GM12878 (cell line): ENCODE measurements at regions not wholly inside any gene's neighbourhood (a gene's known extent, or its start where the extent isn't known, plus 50 kb on each side); places are given as distances from the start of the nearest gene placed in this dataset.

ENCODE experiments used
- ATAC-seq: fragments of 200-7000 bp; cut with Tn5 transposase; 3 replicates; pipeline ENCODE4 v1.9.1; 2020; ENCODE audit warnings: mild to moderate bottlenecking, moderate library complexity
- BruUV-seq: library from RNA; stranded (reverse); fragments of 400-500 nt; replicated peaks from 2 replicates; lab custom pipeline; 2021; lab: Mats Ljungman, UMichigan
- CTCF ChIA-PET: fragments of 300-600 bp; sonication (Branson Sonifier 250); formaldehyde crosslinking; extraction: SDS; loops from one replicate; lab custom pipeline; 2021; ENCODE audit warnings: inconsistent platforms; lab: Yijun Ruan, JAX
- POLR2A ChIA-PET: fragments of 350-600 bp; formaldehyde crosslinking; extraction: SDS; loops from one replicate; lab custom pipeline; 2021; ENCODE audit warnings: inconsistent platforms; lab: Charles Lee
- RAD21 ChIA-PET: fragments of 300-600 bp; sonication (Branson Sonifier 250); formaldehyde crosslinking; loops from one replicate; lab custom pipeline; 2023; ENCODE audit warnings: antibody characterized with exemption; ENCODE audit not compliant: unreplicated experiment; lab: Charles Lee
- SMC1A ChIA-PET: fragments of 300-600 bp; sonication (Branson Sonifier 250); formaldehyde crosslinking; loops from one replicate; lab custom pipeline; 2023; ENCODE audit not compliant: unreplicated experiment, uncharacterized antibody; lab: Charles Lee
- DNase-seq: peaks from one replicate; pipeline ENCODE4 v3.0.0-alpha.2; 2011; ENCODE audit warnings: low read depth, low spot score
- FAIRE-seq: peaks from 3 replicates; lab custom pipeline; 2011; peaks lifted over from hg19 to GRCh38; lab: Jason Lieb, UNC
- H2AFZ ChIP-seq: 2 replicates; pipeline ENCODE4 v1.6.0; 2011; ENCODE audit warnings: low read depth, low read length, control low read depth; ENCODE audit not compliant: control insufficient read depth
- H3K27ac ChIP-seq: 2 replicates; pipeline ENCODE4 v1.5.1; 2011; ENCODE audit warnings: control low read depth; ENCODE audit not compliant: control insufficient read depth, insufficient read depth
- H3K27me3 ChIP-seq, 2 experiments: replicated peaks in 1 of 2; 2 replicates each; pipeline versions ENCODE4 v1.6.0 to v1.6.1; 2011; ENCODE audit warnings: low read length in 1 of 2; ENCODE audit not compliant: control insufficient read depth in 2 of 2, insufficient read depth in 2 of 2
- H3K36me3 ChIP-seq, 2 experiments: 2 replicates each; pipeline ENCODE4 v1.5.1; 2011; ENCODE audit warnings: low read length in 1 of 2; ENCODE audit not compliant: control insufficient read depth in 2 of 2, insufficient read depth in 2 of 2
- H3K4me1 ChIP-seq: 2 replicates; pipeline ENCODE4 v1.6.1; 2011; ENCODE audit warnings: mild to moderate bottlenecking, low read length, moderate library complexity, mixed read lengths; ENCODE audit not compliant: control insufficient read depth, insufficient read depth
- H3K4me2 ChIP-seq: 2 replicates; pipeline ENCODE4 v1.6.0; 2011; ENCODE audit warnings: control low read depth; ENCODE audit not compliant: control insufficient read depth, insufficient read depth
- H3K4me3 ChIP-seq: fragments of 200-600 bp; sonication (generic); 2 replicates; pipeline ENCODE4 v1.5.1; 2016
- H3K79me2 ChIP-seq: 2 replicates; pipeline ENCODE4 v1.6.0; 2011; ENCODE audit warnings: low read length; ENCODE audit not compliant: control insufficient read depth, insufficient read depth
- H3K9ac ChIP-seq: 2 replicates; pipeline ENCODE4 v1.8.0; 2011; ENCODE audit warnings: low read length, control low read depth, mixed read lengths; ENCODE audit not compliant: control insufficient read depth, insufficient read depth
- H3K9me3 ChIP-seq: replicated peaks from 3 replicates; pipeline ENCODE4 v1.5.1; 2011; ENCODE audit warnings: mild to moderate bottlenecking, low read length; ENCODE audit not compliant: control insufficient read depth, insufficient read depth
- H4K20me1 ChIP-seq: 2 replicates; pipeline ENCODE4 v1.6.0; 2011; ENCODE audit not compliant: control insufficient read depth, insufficient read depth
- CHD1 ChIP-seq: IDR thresholded peaks from 2 replicates; pipeline ENCODE4 v1.6.1; 2012; ENCODE audit warnings: low read depth, low read length, improper control_type of control experiment
- ESRRA ChIP-seq: IDR thresholded peaks from 2 replicates; pipeline ENCODE4 v1.6.1; 2012; ENCODE audit warnings: mild to moderate bottlenecking, low read length, improper control_type of control experiment
- GATAD2B ChIP-seq: fragments of 450-650 bp; conservative IDR thresholded peaks from 2 replicates; pipeline ENCODE4 v1.6.1; 2017; ENCODE audit warnings: low read depth, mild to moderate bottlenecking, moderate library complexity
- IRF4 ChIP-seq: IDR thresholded peaks from 2 replicates; pipeline ENCODE4 v1.6.1; 2011; ENCODE audit warnings: low read depth, low read length
- MYB ChIP-seq: fragments of 150-350 bp; IDR thresholded peaks from 2 replicates; pipeline ENCODE4 v1.6.1; 2014; ENCODE audit warnings: mild to moderate bottlenecking, low read depth, low read length, borderline replicate concordance
- NR2C1 ChIP-seq: fragments of 450-650 bp; IDR thresholded peaks from 2 replicates; pipeline ENCODE4 v1.6.1; 2017; ENCODE audit warnings: antibody characterized with exemption, mild to moderate bottlenecking, moderate library complexity
- PML ChIP-seq: IDR thresholded peaks from 2 replicates; pipeline ENCODE4 v1.6.1; 2012; ENCODE audit warnings: low read length, inconsistent platforms
- POU2F2 ChIP-seq: IDR thresholded peaks from 3 replicates; pipeline ENCODE4 v1.6.1; 2011; ENCODE audit warnings: low read depth, mild to moderate bottlenecking, low read length, borderline replicate concordance
- RB1 ChIP-seq: fragments of 450-650 bp; formaldehyde crosslinking; IDR thresholded peaks from 2 replicates; pipeline ENCODE4 v1.6.1; 2017; ENCODE audit warnings: mild to moderate bottlenecking, borderline replicate concordance
- RFX5 ChIP-seq: IDR thresholded peaks from 2 replicates; pipeline ENCODE4 v1.6.1; 2011; ENCODE audit warnings: low read depth, low read length, improper control_type of control experiment
- RUNX3 ChIP-seq: IDR thresholded peaks from 2 replicates; pipeline ENCODE4 v1.6.1; 2012; ENCODE audit warnings: low read length, inconsistent platforms
- SIN3A ChIP-seq: IDR thresholded peaks from 2 replicates; pipeline ENCODE4 v1.6.1; 2012; ENCODE audit warnings: low read depth, low read length, improper control_type of control experiment
- SMAD1 ChIP-seq: fragments of 450-650 bp; IDR thresholded peaks from 2 replicates; pipeline ENCODE4 v1.6.1; 2018; ENCODE audit warnings: mild to moderate bottlenecking, low read depth; ENCODE audit not compliant: partially characterized antibody
- SMARCA5 ChIP-seq: fragments of 450-650 bp; IDR thresholded peaks from 2 replicates; pipeline ENCODE4 v1.6.1; 2017; ENCODE audit warnings: mild to moderate bottlenecking
- SRF ChIP-seq, 2 experiments: IDR thresholded peaks; 2 replicates each; pipeline ENCODE4 v1.6.1; 2011; ENCODE audit warnings: low read depth in 2 of 2, low read length in 2 of 2, mild to moderate bottlenecking in 1 of 2, moderate library complexity in 1 of 2
- ZSCAN29 ChIP-seq: fragments of 450-650 bp; IDR thresholded peaks from 2 replicates; pipeline ENCODE4 v1.6.1; 2017; ENCODE audit warnings: mild to moderate bottlenecking, moderate library complexity
- WGBS: methylation state at CpG from one replicate; pipeline ENCODE4 v1.1.6; 2016; ENCODE audit warnings: low lambda C conversion rate; ENCODE audit not compliant: insufficient replicate concordance, insufficient coverage; ENCODE audit errors: missing lambda C conversion rate; 5-methylcytosine and 5-hydroxymethylcytosine counted together
- in situ Hi-C: fragments of 300-500 bp; cut with MboI; formaldehyde crosslinking; loops from 9 replicates; pipeline ENCODE4 v1.14.3; 2018; ENCODE audit warnings: mixed read lengths
- intact Hi-C: fragments of 100-400 bp; cut with micrococcal nuclease; formaldehyde crosslinking; loops from one replicate; pipeline ENCODE4 v1.14.2; 2022; ENCODE audit not compliant: unreplicated experiment
- TF ChIP-seq, protein P1 (sequence below): fragments of 150-350 bp; IDR thresholded peaks from 2 replicates; pipeline ENCODE4 v1.6.1; 2014; ENCODE audit warnings: mild to moderate bottlenecking, low read depth, low read length

DNA sequence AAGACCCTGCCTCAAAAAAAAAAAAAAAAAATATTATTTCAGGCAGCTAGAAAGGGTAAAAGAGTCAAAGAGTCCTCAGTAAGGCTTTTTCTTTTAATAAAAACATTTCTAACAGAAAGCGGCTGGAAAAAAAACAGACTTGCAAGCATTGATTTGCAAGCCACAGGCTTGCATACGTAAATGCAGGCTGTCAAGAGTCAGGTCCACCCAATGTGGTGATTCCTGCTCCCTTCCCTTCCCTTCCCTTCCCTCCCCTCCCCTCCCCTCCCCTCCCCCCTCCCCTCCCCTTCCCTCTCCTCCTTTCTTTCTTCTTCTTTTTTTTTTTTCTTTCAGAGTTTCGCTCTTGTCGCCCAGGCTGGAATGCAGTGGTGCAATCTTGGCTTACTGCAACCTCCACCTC is 74.4 kb upstream of the GULP1 start:
- Histone ChIP-seq H3K4me3 (no peak overlapping the region), H3K9me3 (no peaks in the 10 kb centered on the region), H3K4me2 (no peak overlapping the region), H2AFZ (no peak overlapping the region), H3K27ac (no peak overlapping the region), H4K20me1 (no peaks in the 10 kb centered on the region), H3K4me1 (no peaks in the 10 kb centered on the region), H3K36me3 (no peaks in the 10 kb centered on the region), H3K9ac (no peak overlapping the region), H3K79me2 (no peaks in the 10 kb centered on the region), H3K27me3 (no peaks in the 10 kb centered on the region)
- RAD21 ChIA-PET: no interaction called here
- intact Hi-C loops: no loop called here
- CTCF ChIA-PET: no interaction called here
- DNase-seq: no peak
- FAIRE-seq: no peak
- POLR2A ChIA-PET: no interaction called here
- WGBS: 61% methylated on average over 2 of the region's 4 CpGs
- no peak for TF ChIP-seq SRF (IDR thresholded peaks at IDR 0.05; ENCODE audit: low read depth in 2 of 2, low read length in 2 of 2)
- TF ChIP-seq RFX5: no peak
- no peak for TF ChIP-seq NR2C1
- TF ChIP-seq RB1: no peak
- no TSS peak for BruUV-seq
- SMC1A ChIA-PET: no interaction called here
- in situ Hi-C loops: no loop called here
- no peak for ATAC-seq

DNA sequence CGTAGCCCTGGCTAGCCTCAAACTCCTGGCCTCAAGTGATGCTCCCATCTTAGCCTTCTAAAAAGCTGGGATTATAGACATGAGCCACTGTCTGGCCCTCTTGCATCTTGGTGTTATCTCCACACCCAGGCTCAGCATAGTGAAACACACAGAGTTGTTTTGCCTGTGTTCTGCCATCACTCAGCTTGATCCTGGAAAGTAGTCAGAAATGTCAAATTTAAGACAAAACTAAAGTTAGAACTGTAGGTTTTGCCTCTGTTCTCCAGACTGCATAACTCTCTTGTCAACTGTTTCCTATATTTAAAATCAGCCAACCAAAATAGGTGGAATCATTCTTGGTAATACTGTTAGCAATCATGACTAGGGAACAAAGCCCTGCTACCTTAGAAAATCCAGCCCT is 72.1 kb upstream of the GULP1 start:
- ChIA-PET RAD21 (no interaction called here), SMC1A (no interaction called here)
- in situ Hi-C loops: no loop called here

More for the DNA sequence above, 72.1 kb upstream of the GULP1 start:
- Histone ChIP-seq H4K20me1 (no peaks in the 10 kb centered on the region), H3K36me3 (no peaks in the 10 kb centered on the region), H3K4me3 (no peak overlapping the region), H3K9ac (no peak overlapping the region), H3K4me1 (no peaks in the 10 kb centered on the region), H3K27ac (no peak overlapping the region), H3K9me3 (no peaks in the 10 kb centered on the region), H2AFZ (no peak overlapping the region), H3K79me2 (no peaks in the 10 kb centered on the region), H3K27me3 (no peaks in the 10 kb centered on the region), H3K4me2 (no peak overlapping the region)
- no TSS peak for BruUV-seq
- POLR2A ChIA-PET: interaction anchor here (0.7 kb wide), 1 partner anchor 1036 kb away, joined by 4 read pairs; no protein-coding TSS in a partner anchor
- WGBS: 0% methylated on average over 1 of the region's 1 CpG
- DNase-seq (no peak), ATAC-seq (no peak), FAIRE-seq (no peak)
- CTCF ChIA-PET: no interaction called here
- intact Hi-C loops: no loop called here
- no peak for TF ChIP-seq SMAD1
- TF ChIP-seq RUNX3: no peak
- no peak for TF ChIP-seq ZSCAN29
- TF ChIP-seq IRF4: no peak
- TF ChIP-seq SMARCA5: no peak
- TF ChIP-seq POU2F2: no peak
- no peak for TF ChIP-seq PML
- no peak for TF ChIP-seq SIN3A
- no peak for TF ChIP-seq GATAD2B
- no peak for TF ChIP-seq ESRRA
- TF ChIP-seq, protein P1, sequence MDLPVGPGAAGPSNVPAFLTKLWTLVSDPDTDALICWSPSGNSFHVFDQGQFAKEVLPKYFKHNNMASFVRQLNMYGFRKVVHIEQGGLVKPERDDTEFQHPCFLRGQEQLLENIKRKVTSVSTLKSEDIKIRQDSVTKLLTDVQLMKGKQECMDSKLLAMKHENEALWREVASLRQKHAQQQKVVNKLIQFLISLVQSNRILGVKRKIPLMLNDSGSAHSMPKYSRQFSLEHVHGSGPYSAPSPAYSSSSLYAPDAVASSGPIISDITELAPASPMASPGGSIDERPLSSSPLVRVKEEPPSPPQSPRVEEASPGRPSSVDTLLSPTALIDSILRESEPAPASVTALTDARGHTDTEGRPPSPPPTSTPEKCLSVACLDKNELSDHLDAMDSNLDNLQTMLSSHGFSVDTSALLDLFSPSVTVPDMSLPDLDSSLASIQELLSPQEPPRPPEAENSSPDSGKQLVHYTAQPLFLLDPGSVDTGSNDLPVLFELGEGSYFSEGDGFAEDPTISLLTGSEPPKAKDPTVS: no peak
- TF ChIP-seq MYB: no peak
- TF ChIP-seq CHD1: no peak
